IPS-NIHi11 (cell line): ENCODE measurements at regions not wholly inside any gene's neighbourhood (a gene's known extent, or its start where the extent isn't known, plus 50 kb on each side); places are given as distances from the start of the nearest gene placed in this dataset.
"Not testable (repeated sequence)": the region's sequence is repeated elsewhere in the genome, so short reads cannot be mapped to it uniquely, and the experiment has no call there.

Source experiments
- DNase-seq: peaks from one replicate; pipeline ENCODE4 v3.0.0; 2012; ENCODE audit warnings: mixed read lengths, low spot score

DNA sequence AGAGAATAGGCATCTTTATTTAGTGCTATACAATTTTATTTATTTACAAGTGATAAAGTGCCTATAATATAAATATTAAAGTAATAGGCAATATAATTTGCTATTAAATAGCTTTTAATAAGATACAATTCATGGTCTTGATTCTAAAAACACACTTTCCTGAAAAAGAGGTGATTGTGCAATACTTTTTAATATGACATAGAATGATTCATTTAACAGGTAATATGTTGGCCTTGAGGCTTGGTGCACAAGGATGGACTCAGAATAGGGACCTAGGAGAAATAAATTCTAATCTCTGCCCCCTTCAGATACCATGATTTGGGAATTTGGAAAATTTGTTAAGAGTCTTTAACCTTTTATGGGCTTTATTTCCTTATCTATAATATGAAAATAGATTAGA lies 149.9 kb upstream of the FUT9 start:
- DNase-seq: no peak

GRCh38 chr6:95866732-95867131 lies 149.0 kb upstream of the FUT9 start:
- peak; percentile 60 for DNase-seq

DNA sequence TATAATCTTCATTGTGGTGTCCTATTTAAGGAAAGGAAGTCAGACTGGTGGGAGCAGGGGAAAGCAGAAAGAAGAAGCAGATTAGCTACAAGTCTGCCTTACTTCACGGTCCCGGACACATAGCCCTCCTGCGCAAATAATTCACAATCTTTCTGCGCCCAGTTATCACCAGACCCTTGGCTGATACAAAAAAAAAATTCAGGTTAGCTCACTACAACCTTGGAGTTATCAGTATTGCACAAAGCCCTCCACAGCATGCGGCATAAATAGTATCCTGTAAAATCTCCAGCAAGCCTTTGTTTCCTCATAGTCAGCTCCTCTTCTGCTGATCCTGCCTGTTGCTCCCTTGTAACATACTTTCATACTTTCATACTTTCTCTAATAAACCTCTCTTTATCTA lies 148.6 kb upstream of the FUT9 start:
- no peak for DNase-seq

DNA sequence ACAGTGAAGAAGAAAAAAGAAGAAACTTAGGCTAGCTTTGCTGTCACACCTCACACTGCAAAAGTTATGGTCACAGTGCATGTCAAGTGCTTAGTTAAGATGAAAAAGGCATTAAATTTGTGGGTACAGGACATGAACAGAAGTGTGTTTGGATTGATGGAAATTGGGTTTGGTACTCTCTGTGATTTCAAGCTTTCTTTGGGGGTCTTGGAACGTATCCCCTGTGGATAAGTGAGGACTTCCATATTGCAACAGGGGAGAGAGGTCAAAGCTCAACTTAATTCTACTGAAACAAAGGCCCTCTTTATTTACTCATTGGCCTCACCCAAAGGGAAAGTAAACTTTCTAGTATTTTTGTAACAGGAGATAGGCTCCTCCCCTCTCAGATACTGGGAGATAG lies 138.3 kb upstream of the FUT9 start:
- DNase-seq: no peak

- no peak for DNase-seq
Measured at GRCh38 chr6:95879856-95880255, 135.9 kb upstream of the FUT9 start.

DNA sequence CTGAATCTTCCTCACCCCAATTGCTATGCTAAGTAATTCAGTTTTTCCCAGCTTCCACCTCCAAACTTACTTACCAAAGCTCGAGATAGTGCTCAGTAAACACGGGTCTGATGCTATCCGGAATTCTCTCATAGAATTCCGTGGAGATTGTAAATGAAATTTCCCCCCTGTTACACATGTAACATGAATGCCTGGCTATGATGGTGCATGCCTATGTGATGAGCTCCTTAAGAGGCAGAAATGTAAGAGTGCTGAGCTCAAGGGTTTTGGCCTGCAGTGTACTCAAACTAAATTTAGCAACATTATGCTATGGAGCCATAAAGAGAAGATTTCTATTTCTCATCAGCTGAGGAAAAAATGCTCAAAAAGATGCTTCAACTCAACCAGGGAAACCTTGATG lies 133.4 kb upstream of the FUT9 start:
- DNase-seq: no peak

DNA sequence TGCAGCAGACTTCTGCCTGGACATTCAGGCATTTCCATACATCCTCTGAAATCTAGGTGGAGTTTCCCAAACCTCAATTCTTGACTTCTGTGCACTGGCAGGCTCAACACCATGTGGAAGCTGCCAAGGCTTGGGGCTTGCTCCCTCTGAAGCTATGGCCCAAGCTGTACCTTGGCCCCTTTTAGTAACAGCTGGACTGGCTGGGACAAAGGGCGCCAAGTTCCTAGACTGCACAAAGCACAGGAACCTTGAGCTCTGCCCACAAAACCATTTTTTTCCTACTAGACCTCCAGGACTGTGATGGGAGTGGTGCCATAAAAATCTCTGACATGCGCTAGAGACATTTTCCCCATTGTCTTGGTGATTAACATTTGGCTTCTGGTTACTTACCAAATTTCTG lies 127.1 kb upstream of the FUT9 start:
- not testable (repeated sequence) for DNase-seq

DNA sequence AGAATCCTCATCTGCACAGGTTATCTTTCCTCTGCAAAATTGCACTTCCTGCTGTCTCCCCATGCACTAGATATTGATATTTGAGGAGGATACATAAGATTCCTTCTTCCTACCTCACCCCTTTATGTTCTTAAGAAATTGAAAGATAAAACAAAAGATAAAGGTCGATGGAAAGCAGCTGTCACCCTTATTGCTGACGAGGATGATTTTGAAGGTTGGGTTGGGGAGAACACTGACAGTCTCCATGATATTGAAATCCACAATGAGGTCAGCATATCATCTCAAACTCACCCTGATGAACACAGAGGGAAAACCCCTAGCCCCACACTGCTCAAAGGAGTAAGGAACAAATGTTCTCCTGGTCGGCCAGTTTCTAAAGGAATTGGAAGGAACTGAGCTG lies 110.6 kb upstream of the FUT9 start:
- no peak for DNase-seq

DNA sequence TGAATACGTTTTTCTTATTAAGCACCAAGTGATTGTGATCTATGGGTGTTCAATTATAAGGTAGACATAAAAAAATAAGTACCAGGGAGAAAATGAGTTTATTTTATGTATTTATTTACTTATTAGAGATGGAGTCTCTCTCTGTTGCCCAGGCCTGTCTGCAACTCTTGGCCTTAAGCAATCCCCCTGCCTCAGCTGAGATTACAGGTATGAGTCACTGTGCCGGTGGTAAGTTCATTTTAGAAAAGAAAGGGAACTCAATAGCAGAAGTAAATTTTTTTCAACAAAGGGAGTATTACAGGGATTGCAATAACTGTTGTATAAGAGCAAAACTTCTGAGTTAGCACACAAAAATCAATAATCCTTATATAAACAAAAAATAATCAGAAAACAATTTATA lies 98.7 kb upstream of the FUT9 start:
- DNase-seq: no peak

GRCh38 chr6:95923518-95923917 lies 92.3 kb upstream of the FUT9 start:
- DNase-seq: peak; percentile 44

GRCh38 chr6:95935736-95936135 lies 80.0 kb upstream of the FUT9 start:
- no peak for DNase-seq

DNA sequence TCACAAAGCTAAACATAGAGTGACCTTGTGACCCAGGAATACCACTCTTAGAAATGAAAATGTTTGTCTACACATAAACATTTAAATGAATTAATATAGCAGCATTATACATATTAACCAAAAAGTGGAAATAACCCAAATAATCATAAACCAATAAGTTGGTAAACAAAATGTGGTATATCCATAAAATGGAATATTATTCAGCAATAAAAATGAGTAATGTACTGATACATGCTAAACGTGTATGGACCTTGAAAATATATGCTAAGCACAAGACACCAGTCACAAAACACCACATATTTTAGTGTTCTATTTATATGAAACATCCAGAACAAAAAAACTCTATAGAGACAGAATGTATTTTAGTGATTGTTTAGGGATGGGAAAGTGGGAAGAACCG lies 68.9 kb upstream of the FUT9 start:
- DNase-seq: no peak

DNA sequence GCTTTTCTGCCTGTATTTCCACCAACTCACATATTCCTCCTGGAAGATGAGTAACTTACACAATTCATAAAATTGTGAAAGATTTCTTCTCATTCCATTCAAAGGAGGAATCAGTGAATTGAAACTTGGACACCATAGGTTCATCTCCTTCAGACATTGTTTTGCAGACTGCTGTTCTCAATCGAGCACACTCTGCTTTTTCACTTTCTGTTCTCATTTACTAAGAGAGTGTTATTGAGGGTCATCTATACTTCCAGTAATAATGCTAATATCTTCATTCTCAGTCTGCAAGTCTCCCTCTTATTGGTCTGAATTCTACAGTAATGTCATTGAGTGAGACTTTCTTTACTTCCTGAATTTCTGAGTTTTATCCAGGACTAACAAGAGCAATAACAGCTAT lies 67.5 kb upstream of the FUT9 start:
- DNase-seq: no peak

DNA sequence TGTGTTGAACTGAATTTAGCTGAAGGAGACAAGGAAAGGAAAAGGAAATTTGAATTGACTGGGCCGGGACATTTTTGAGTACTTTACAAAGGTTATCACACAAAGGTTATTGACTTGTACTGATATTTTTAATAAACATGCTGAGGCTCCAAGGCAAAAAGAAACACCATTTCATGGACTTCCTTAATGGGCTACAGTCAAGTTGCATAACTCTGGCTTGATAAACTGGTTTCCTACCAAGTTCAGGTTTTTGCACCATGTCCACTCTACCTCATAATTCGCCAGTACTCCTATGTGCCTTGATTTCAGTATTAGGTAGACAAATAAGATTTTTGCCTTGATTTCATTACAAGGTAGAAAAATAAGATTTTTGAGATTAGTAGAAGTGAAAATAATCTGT lies 65.8 kb upstream of the FUT9 start:
- DNase-seq: no peak

DNA sequence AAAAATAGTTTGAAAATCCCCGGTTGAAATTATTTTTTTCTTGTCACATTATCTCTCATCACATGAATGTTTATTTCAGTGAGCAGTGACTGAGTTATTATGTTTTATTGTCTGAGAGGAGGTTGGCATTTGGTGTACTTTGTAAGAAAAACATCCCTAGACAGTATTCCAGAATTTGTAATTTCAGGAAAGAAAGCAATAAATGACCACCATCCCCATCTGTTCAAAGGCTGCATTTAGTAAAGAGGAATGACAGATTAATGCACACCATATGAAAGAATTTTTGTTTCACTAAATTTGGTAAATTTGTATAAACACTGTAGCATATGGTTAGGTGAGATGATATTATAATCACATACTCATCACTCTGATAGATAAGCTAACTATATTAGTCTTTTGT lies 57.1 kb upstream of the FUT9 start:
- DNase-seq: no peak

- DNase-seq: no peak
Measured at GRCh38 chr6:95959261-95959660, 56.5 kb upstream of the FUT9 start.
